Tongue (tissue), 1 donor: ENCODE measurements at regions not wholly inside any gene's neighbourhood (a gene's known extent, or its start where the extent isn't known, plus 50 kb on each side); places are given as distances from the start of the nearest gene placed in this dataset.
"Not testable (repeated sequence)": the region's sequence is repeated elsewhere in the genome, so short reads cannot be mapped to it uniquely, and the experiment has no call there.

Experiments used
- DNase-seq: peaks from one replicate; pipeline ENCODE4 v3.0.0-alpha.2; 2015

DNA sequence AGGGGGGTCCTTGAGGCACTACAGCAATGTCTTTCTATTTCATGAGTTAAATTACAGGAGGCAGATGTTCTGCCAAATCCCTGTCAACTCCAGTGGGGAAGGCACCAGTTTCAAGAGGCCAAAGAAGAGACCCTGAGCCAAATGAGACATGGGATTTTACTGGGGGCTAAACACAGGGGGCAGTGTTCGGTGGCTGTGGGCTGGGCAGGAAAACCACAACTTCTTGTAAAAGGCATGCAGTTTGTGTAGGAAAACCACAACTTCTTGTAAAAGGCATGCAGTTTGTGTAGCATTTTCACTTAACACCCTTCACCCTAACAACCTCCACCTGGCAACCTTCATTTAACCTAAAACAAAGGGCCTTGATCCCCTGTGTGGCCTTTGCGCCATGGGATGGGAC lies 61.0 kb downstream of the POLR2M start:
- DNase-seq: no peak

DNA sequence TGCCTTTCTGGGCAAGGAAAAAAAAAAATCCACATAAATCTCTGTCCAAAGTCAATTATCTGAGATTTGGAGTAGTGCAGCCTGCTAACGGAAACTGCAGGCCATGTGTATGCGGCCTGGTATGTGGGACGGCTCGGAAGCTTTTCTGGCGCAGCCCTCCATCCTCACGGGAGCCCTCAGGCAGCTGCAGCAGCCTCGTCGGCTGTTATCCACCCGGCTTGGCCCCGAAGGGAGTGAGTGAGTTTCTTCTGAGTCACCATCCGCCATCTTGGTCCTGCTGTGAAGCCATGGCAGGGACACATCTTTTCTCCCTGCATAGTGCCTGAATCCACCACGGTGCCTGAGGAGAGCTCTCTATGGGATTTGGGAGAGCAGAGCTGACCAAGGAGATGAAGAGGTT lies 62.8 kb downstream of the POLR2M start:
- DNase-seq: peak; percentile 84

- DNase-seq: no peak
Measured at GRCh38 chr15:57770495-57770894, 64.0 kb downstream of the POLR2M start.

DNA sequence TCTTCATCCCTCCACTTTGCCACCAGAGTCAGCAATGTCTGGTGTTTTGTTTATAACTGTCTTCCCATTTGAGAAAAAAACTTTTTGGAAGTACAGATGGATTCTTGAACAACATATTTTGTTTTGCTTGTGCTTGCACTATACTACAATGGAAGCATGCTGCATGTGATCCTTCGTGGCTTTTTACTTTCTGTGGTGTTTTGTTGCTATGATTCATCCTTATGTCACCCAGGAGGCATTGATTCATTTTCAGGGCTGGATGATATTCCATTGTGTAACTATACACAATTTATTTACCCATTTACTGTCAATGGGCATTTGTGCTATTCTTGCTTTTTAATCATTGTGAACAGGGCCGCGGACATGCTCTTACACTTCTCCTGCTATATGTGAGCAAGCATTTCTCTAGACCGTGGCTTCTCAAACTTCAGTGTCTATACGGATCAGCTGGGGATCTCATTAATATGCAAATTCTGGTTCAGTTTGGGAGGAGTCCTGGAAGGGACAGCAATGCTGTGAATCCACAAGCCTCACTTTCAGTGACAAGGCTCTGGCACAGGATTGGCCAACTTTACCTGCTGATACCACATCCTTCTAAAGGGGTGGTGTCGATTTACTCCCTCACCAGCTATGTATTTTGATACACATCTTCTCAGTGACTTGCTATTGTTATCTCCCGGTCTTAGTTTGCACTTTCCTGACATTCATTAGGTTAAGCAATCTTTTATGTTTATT lies 65.9 kb downstream of the POLR2M start:
- no peak for DNase-seq

GRCh38 chr15:57773051-57773450 lies 66.5 kb downstream of the POLR2M start:
- no peak for DNase-seq

- no peak for DNase-seq
Measured at GRCh38 chr15:57777003-57777402, 70.5 kb downstream of the POLR2M start.

- no peak for DNase-seq
Measured at GRCh38 chr15:57780471-57780870, 74.0 kb downstream of the POLR2M start.

- no peak for DNase-seq
Measured at GRCh38 chr15:57782731-57783130, 76.2 kb downstream of the POLR2M start.

DNA sequence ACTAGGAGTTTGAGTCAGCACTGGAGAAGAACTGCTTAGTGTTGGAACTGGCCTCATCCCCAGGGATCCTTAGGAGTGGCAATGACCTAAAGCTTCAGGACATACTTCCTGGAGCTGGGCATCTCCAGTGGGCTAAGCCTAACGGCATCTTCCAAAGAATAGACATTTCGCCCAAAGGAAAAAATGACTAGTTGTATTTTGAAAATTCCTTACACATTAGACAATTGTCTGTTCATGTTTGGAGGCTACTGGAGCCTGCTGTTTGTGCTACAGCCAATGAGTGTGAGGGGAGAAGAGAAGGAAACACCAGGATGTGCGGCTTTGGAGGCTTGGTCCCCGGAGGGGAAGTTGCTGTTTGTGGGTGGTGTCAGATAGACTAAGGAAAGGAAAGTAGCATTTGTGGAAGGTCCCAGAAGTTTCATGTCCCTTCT lies 77.6 kb downstream of the POLR2M start:
- DNase-seq: peak; percentile 52

- no peak for DNase-seq
Measured at GRCh38 chr15:57785039-57785438, 78.5 kb downstream of the POLR2M start.

DNA sequence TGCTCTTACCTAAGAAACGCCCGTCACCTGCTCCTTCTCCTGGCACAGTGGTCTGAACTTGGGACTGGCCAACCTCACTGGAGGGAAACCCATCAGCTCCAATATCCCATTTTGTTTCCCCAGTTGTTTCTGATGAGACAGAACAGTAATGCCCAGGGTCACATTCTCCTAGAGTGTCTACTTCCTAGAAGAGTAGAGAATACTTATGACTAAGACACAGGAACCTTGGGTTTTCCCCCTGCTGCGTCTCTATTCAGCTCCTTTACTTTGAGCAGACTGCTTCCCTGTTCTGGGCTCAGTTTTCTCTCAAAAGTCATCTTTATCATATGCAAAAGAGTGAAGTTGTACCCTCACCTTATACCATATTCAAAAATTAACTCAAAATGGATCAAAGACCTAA lies 79.4 kb downstream of the POLR2M start:
- DNase-seq: no peak

GRCh38 chr15:57789225-57789624 lies 82.7 kb downstream of the POLR2M start:
- peak; percentile 17 for DNase-seq

DNA sequence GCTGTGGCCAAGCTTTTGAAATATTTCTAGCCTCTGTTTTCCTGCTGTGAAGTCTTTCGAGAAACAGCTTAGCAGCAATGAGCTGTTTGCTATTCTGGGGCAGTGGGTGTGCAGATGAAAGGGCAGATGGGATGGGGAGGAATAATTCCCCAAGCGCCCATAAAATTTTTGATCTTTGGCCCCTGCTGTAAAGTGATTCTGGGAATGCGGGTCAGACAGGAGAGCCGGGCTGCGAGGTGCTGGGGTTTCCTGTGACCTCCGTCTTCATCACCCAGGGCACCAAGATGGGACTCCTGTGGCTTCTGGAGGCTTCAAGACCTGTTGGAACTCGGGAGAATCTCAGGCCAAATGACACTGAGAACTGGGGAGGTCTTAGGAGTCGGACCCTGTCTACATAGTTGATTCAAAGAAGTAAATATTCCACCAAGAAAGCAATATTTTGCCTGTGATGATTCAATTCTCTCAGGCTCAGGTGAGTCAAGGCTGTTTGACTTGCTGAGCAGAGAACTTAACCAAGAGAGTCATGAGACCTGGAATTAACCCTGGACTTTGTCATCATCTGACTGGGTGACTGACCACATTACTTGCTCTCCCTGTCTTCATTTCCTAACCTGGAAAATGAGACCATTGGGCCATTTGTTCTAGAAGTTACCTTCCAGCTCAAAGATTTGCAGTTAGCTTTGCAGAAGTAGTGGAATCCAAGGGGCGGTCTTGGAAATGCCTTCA lies 86.4 kb downstream of the POLR2M start:
- DNase-seq: no peak

DNA sequence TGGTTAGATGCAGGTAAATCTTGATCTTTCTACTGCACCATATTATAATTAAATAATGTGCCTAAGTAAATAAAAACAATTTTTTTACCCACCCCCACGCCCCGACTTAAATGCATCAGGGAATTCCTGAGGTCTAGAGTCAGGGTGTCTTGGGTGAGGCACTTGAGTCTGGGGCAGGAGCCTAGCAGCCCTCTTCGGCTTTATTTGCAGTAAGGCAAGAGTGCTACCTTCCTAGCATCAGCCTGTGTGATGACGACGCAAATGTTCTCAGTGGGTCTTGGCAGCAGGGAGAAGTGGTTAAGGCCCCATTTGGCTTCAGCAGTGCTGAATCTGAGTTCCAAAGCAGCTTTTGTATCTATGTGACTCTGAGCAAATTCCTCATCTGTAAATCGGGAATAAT lies 88.7 kb downstream of the POLR2M start:
- no peak for DNase-seq

GRCh38 chr15:57796146-57796545 lies 89.6 kb downstream of the POLR2M start:
- no peak for DNase-seq

GRCh38 chr15:57797110-57797509 lies 90.6 kb downstream of the POLR2M start:
- DNase-seq: no peak

- DNase-seq: peak; percentile 42
Measured at GRCh38 chr15:57797568-57798267, 91.2 kb downstream of the POLR2M start.

GRCh38 chr15:57806003-57806402 lies 99.5 kb downstream of the POLR2M start:
- no peak for DNase-seq

- DNase-seq: not testable (repeated sequence)
Measured at GRCh38 chr15:57809285-57809684, 102.8 kb downstream of the POLR2M start.

DNA sequence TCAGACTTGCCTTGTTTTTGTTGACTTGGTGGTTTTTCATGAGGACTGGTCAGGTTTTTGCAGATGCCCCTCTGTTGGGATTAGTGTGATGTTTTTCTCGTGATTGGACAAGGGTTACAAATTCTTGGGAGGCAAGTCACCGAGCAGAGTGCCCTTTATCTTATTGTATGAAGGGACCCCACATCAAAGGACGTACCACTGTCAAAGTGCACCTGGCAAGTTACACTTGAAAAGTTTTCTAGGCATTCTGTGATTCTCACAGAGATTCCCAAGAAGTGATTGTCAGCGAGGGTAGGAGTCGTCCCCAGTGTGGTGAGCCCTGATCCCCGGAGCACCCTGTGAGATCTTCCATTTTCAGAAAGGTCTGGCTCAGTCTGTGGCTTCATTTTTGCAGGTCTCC lies 110.1 kb downstream of the POLR2M start:
- no peak for DNase-seq

DNA sequence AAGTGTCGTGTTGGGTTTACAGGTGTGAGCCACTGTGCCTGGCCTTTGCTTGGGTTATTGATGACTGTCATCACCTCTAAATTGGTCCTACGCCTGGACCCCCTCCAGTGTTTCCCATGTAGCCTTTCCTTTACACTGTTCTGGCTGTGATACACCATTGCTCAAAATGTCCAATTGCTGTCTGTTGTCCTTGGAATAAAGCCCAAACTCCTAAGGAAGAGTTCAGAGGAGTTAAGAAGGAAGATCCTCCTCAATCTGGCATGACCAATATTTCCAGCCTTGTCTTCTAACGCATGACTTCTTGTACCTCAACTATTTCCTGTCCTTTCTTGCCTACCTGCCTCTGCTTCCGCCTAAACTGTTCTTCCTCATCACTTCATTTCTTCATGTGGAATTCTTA lies 113.1 kb downstream of the POLR2M start:
- no peak for DNase-seq

DNA sequence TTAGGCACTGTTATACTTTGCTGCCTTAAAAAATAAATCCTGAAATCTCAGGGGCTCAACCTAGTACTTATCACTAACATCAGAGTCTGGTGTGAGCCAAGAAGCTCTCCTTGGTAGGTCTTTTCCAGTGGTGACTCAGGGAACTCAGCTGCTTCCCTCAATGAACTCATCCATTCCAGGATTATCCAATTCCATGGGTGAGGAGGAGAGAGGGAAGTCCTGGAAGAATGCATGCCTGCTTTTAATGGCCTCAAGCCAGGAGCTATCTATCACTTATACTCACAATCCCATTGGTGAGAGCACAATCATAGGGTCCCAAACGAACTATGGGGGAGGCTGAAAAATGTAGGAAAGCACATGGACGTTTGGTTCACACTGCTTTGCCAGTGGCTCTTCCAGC lies 113.6 kb downstream of the POLR2M start:
- peak; percentile 39 for DNase-seq

DNA sequence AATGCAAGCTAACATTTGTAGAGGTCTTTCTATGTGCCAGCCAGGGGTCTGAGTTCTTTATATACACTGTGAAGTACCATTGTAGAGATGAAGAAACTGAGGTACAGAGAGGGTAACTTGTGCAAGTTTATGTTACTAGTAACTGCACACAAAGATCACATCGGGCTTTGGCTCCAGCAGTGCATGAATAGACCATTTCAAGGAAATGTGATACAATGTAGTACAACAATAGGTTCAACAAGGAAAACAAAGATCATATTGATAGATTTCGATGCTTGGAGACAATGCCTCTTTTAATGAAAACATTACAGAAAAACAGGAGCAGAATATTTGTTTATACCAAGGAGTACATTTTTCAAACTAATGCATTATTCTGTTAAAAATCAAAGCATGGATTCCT lies 115.3 kb downstream of the POLR2M start:
- DNase-seq: no peak
